Trophoblast cell (in vitro differentiated cells and primary cell): ENCODE measurements at regions not wholly inside any gene's neighbourhood (a gene's known extent, or its start where the extent isn't known, plus 50 kb on each side); places are given as distances from the start of the nearest gene placed in this dataset.

ENCODE experiments used
- DNase-seq, 2 donors: peaks; one replicate each; pipeline ENCODE4 v3.0.0-alpha.2; 2016
- H2AFZ ChIP-seq: 2 replicates; pipeline ENCODE4 v1.6.1; 2013; ENCODE audit warnings: low read length, moderate library complexity, mild to moderate bottlenecking; ENCODE audit not compliant: insufficient read depth, poor library complexity
- H2AK5ac ChIP-seq: 2 replicates; pipeline ENCODE4 v1.6.1; 2013; ENCODE audit warnings: mild to moderate bottlenecking, low read length
- H2BK120ac ChIP-seq: 2 replicates; pipeline ENCODE4 v1.6.1; 2013; ENCODE audit warnings: low read length, mild to moderate bottlenecking, moderate library complexity; ENCODE audit not compliant: insufficient read depth, poor library complexity
- H2BK12ac ChIP-seq: 2 replicates; pipeline ENCODE4 v1.6.1; 2013; ENCODE audit warnings: mild to moderate bottlenecking, low read length, moderate library complexity
- H2BK5ac ChIP-seq: 2 replicates; pipeline ENCODE4 v1.6.1; 2013; ENCODE audit warnings: low read length, low read depth, moderate library complexity, mild to moderate bottlenecking; ENCODE audit not compliant: poor library complexity
- H3K14ac ChIP-seq: 2 replicates; pipeline ENCODE4 v1.6.1; 2013; ENCODE audit warnings: mild to moderate bottlenecking, low read length
- H3K18ac ChIP-seq: 2 replicates; pipeline ENCODE4 v1.6.1; 2013; ENCODE audit warnings: mild to moderate bottlenecking, low read length
- H3K23ac ChIP-seq: 2 replicates; pipeline ENCODE4 v1.6.1; 2013; ENCODE audit warnings: low read length
- H3K27ac ChIP-seq: 2 replicates; pipeline ENCODE4 v1.5.1; 2013; ENCODE audit warnings: low read depth, mild to moderate bottlenecking, inconsistent platforms, low read length, moderate library complexity
- H3K27me3 ChIP-seq: 2 replicates; pipeline ENCODE4 v1.6.1; 2013; ENCODE audit warnings: inconsistent platforms, mild to moderate bottlenecking, low read length, moderate library complexity; ENCODE audit not compliant: insufficient read depth
- H3K36me3 ChIP-seq, 2 experiments: 1 replicate in 1 of 2; 2 replicates in 1 of 2; pipeline ENCODE4 v1.6.1; 2013; ENCODE audit warnings: low read length in 2 of 2, mild to moderate bottlenecking in 2 of 2, moderate library complexity in 1 of 2; ENCODE audit not compliant: insufficient read depth in 2 of 2, control insufficient read depth in 1 of 2
- H3K4ac ChIP-seq: 2 replicates; pipeline ENCODE4 v1.6.1; 2013; ENCODE audit warnings: low read depth, mild to moderate bottlenecking, low read length, moderate library complexity
- H3K4me1 ChIP-seq, 2 experiments: 1 replicate in 1 of 2; 2 replicates in 1 of 2; pipeline ENCODE4 v1.6.1; 2013; ENCODE audit warnings: low read length in 2 of 2, mild to moderate bottlenecking in 2 of 2, moderate library complexity in 1 of 2; ENCODE audit not compliant: insufficient read depth in 2 of 2, control insufficient read depth in 1 of 2
- H3K4me2 ChIP-seq: 2 replicates; pipeline ENCODE4 v1.6.1; 2013; ENCODE audit warnings: inconsistent platforms, mild to moderate bottlenecking, low read length, moderate library complexity
- H3K4me3 ChIP-seq: 2 replicates; pipeline ENCODE4 v1.5.1; 2013; ENCODE audit warnings: mild to moderate bottlenecking, low read depth, low read length, inconsistent platforms
- H3K79me1 ChIP-seq: one replicate; pipeline ENCODE4 v1.6.1; 2013; ENCODE audit warnings: low read length
- H3K79me2 ChIP-seq: 2 replicates; pipeline ENCODE4 v1.6.1; 2013; ENCODE audit warnings: low read length, mild to moderate bottlenecking; ENCODE audit not compliant: control insufficient read depth, insufficient read depth, poor library complexity
- H3K9ac ChIP-seq: 2 replicates; pipeline ENCODE4 v1.6.1; 2013; ENCODE audit warnings: mild to moderate bottlenecking, low read length
- H3K9me3 ChIP-seq: 2 replicates; pipeline ENCODE4 v1.6.1; 2013; ENCODE audit warnings: low read depth, mild to moderate bottlenecking, control low read depth, inconsistent platforms, low read length; ENCODE audit not compliant: insufficient read depth
- H4K12ac ChIP-seq: 2 replicates; pipeline ENCODE4 v1.6.1; 2013; ENCODE audit warnings: low read depth, mild to moderate bottlenecking, low read length, moderate library complexity
- H4K8ac ChIP-seq: 2 replicates; pipeline ENCODE4 v1.6.1; 2013; ENCODE audit warnings: low read depth, mild to moderate bottlenecking, low read length, moderate library complexity
- H4K91ac ChIP-seq: one replicate; pipeline ENCODE4 v1.6.1; 2013; ENCODE audit warnings: low read depth, mild to moderate bottlenecking, low read length, moderate library complexity
- WGBS: extraction: QIAGEN DNeasy Blood & Tissue Kit; methylation state at CpG from one replicate; pipeline ENCODE4 v1.1.7; 2013; ENCODE audit warnings: missing lambda C conversion rate; ENCODE audit not compliant: insufficient read length, insufficient coverage; ENCODE audit errors: extremely low coverage; 5-methylcytosine and 5-hydroxymethylcytosine counted together

DNA sequence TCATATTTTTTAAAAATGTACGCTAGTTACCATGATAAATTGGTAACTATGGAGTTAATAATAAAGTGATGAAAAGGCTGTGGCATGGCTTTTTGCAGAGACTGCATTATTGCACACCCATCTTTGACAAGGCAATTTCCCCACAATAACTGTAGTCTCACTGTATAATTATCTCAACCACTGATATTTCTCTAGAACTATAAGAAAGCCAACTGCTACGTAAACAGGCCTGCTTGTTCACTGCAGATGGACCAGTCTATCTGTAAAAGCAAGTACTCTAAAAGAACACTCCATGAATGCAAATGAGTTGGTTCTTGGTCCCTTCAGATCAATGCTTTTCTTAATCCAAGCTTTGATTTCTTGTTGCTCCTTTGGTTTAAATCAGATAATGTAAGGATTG, 218.7 kb downstream of the RBM43 start:
- Histone ChIP-seq H3K4me1 (no peaks in the 10 kb centered on the region), H3K27me3 (no peaks in the 10 kb centered on the region), H3K9me3 (no peaks in the 10 kb centered on the region), H2BK120ac (no peak overlapping the region), H2AFZ (no peak overlapping the region), H3K18ac (no peak overlapping the region), H3K23ac (no peak overlapping the region), H4K91ac (no peak overlapping the region), H3K4ac (no peak overlapping the region), H3K14ac (no peak overlapping the region), H4K8ac (no peak overlapping the region), H4K12ac (no peak overlapping the region), H2AK5ac (no peak overlapping the region), H2BK12ac (no peak overlapping the region), H3K4me2 (no peak overlapping the region), H3K36me3 (no peaks in the 10 kb centered on the region), H3K79me2 (no peaks in the 10 kb centered on the region), H3K27ac (no peak overlapping the region), H3K4me3 (no peak overlapping the region), H3K79me1 (no peaks in the 10 kb centered on the region), H2BK5ac (no peak overlapping the region), H3K9ac (no peak overlapping the region)
- whole genome bisulfite sequencing: no CpG with 5 or more reads among the region's 2 CpGs
- DNase-seq: no peak

DNA sequence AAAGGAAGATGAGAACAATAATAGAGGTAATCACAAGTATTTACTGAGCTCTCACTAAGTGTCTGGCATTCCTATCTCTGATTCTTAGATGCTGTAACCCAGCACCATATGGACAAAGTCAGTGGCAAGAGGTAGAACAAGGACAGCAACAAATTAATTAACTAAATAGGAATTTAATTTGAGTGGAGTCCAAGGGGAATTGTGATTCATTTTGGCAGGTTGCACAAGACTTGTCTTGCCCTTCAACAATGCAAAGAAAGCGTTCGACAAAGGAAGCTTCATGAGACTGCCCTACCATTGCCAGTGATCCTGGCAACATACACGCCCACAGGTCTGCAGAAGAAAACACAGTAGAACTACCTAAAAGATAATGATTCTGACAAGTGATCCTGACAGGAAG, 221.6 kb downstream of the RBM43 start:
- Histone ChIP-seq H3K9me3 (no peaks in the 10 kb centered on the region), H3K27ac (no peak overlapping the region), H3K18ac (no peak overlapping the region), H3K14ac (no peak overlapping the region), H3K27me3 (no peaks in the 10 kb centered on the region), H3K23ac (no peak overlapping the region), H2BK5ac (no peak overlapping the region), H4K12ac (no peak overlapping the region), H4K91ac (no peak overlapping the region), H3K4ac (no peak overlapping the region), H3K4me2 (no peak overlapping the region), H3K9ac (no peak overlapping the region), H3K4me1 (no peaks in the 10 kb centered on the region), H2AK5ac (no peak overlapping the region), H3K4me3 (no peak overlapping the region), H2BK120ac (no peak overlapping the region), H3K79me1 (no peaks in the 10 kb centered on the region), H3K79me2 (no peaks in the 10 kb centered on the region), H3K36me3 (no peaks in the 10 kb centered on the region), H2BK12ac (no peak overlapping the region), H4K8ac (no peak overlapping the region), H2AFZ (no peak overlapping the region)
- no peak for DNase-seq
- no CpG with 5 or more reads among the region's 3 CpGs for WGBS

DNA sequence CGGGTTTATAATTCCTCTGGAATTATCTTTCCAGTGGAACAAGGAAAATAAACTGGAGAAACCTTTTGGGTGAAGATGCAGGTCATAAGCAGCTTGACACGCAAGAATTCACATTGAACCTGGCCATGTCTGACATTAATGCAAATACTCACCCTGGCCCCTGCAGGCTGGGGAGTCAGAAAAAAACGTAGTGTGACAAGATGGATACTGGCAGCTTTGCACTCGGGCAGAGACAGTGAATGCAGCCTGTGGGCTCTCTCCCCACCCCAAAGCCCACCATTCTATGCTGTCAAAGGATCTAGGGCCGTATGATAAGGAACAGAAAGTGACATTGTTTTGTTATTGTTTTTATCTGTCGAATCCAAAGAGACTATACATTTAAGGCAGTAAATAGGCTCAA, 223.1 kb downstream of the RBM43 start:
- Histone ChIP-seq H3K4me2 (no peak overlapping the region), H2BK5ac (no peak overlapping the region), H3K23ac (no peak overlapping the region), H2AK5ac (no peak overlapping the region), H4K8ac (no peak overlapping the region), H4K91ac (no peak overlapping the region), H3K18ac (no peak overlapping the region), H2BK12ac (no peak overlapping the region), H2BK120ac (no peak overlapping the region), H2AFZ (no peak overlapping the region), H3K9ac (no peak overlapping the region), H3K36me3 (no peaks in the 10 kb centered on the region), H3K27me3 (no peaks in the 10 kb centered on the region), H4K12ac (no peak overlapping the region), H3K4me3 (no peak overlapping the region), H3K9me3 (no peaks in the 10 kb centered on the region), H3K27ac (no peak overlapping the region), H3K79me1 (no peaks in the 10 kb centered on the region), H3K14ac (no peak overlapping the region), H3K4me1 (no peaks in the 10 kb centered on the region), H3K4ac (no peak overlapping the region), H3K79me2 (no peaks in the 10 kb centered on the region)
- no CpG with 5 or more reads among the region's 6 CpGs for WGBS
- no peak for DNase-seq

DNA sequence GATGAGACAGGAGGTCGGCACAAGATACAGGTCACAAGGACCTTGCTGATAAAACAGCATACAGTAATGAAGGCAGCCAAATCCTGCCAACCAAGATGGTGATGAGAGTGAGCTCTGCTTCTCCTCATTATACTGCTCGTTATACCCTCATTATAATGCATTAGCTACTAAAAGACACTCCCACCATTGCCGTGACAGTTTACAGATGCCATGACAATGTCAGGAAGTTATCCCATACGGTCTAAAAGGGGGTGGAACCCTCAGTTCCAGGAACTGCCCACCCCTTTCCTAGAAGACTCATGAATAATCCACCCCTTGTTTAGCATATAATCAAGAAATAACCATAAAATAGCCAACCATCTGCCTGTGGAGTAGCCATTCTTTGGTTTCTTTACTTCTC, 224.2 kb downstream of the RBM43 start:
- H3K4me2 ChIP-seq: no peak overlapping the region
- no peak overlapping the region for H3K4ac ChIP-seq
- H3K18ac ChIP-seq: no peak overlapping the region
- no peaks in the 10 kb centered on the region for H3K79me2 ChIP-seq
- H3K4me1 ChIP-seq: no peaks in the 10 kb centered on the region
- H4K91ac ChIP-seq: no peak overlapping the region
- H3K9me3 ChIP-seq: no peaks in the 10 kb centered on the region
- H3K9ac ChIP-seq: no peak overlapping the region
- no peak for DNase-seq
- H3K23ac ChIP-seq: no peak overlapping the region
- H3K27ac ChIP-seq: no peak overlapping the region
- H4K12ac ChIP-seq: no peak overlapping the region
- no peak overlapping the region for H3K4me3 ChIP-seq
- no peaks in the 10 kb centered on the region for H3K36me3 ChIP-seq
- no peak overlapping the region for H3K14ac ChIP-seq
- no peak overlapping the region for H2BK120ac ChIP-seq
- H3K79me1 ChIP-seq: no peaks in the 10 kb centered on the region
- no peaks in the 10 kb centered on the region for H3K27me3 ChIP-seq
- H2AFZ ChIP-seq: no peak overlapping the region
- no peak overlapping the region for H2AK5ac ChIP-seq
- H2BK12ac ChIP-seq: no peak overlapping the region
- no peak overlapping the region for H2BK5ac ChIP-seq
- no CpG with 5 or more reads among the region's 4 CpGs for WGBS
- H4K8ac ChIP-seq: no peak overlapping the region
